Activated T-helper 1 cell treated with anti-CD3 and anti-CD28 coated beads, Interleukin-12 subunit alpha, Interleukin-12 subunit beta, Interleukin-2, Interleukin-4 antibody, amounts not matched to agents 30 ng/mL and 10 ng/mL and 1 ng/mL, durations not matched to agents 14 hours and 24 hours and 36 hours (primary cell): ENCODE measurements at regions not wholly inside any gene's neighbourhood (a gene's known extent, or its start where the extent isn't known, plus 50 kb on each side); places are given as distances from the start of the nearest gene placed in this dataset.

Experiments used
- DNase-seq: peaks from one replicate; pipeline ENCODE4 v3.0.0; 2021; ENCODE audit warnings: low spot score
- H3K27ac Mint-ChIP-seq: one replicate; pipeline ENCODE4 v1.8.0; 2021; ENCODE audit warnings: mild to moderate bottlenecking, mixed read lengths
- H3K27me3 Mint-ChIP-seq: one replicate; pipeline ENCODE4 v1.8.0; 2022; ENCODE audit warnings: mild to moderate bottlenecking, moderate library complexity, mixed read lengths; ENCODE audit not compliant: insufficient read depth
- H3K36me3 Mint-ChIP-seq: one replicate; pipeline ENCODE4 v1.8.0; 2021; ENCODE audit warnings: low read depth, mixed read lengths
- H3K4me1 Mint-ChIP-seq: one replicate; pipeline ENCODE4 v1.8.0; 2021; ENCODE audit warnings: low read depth, mixed read lengths
- H3K4me3 Mint-ChIP-seq: one replicate; pipeline ENCODE4 v1.8.0; 2021; ENCODE audit warnings: mild to moderate bottlenecking, moderate library complexity, mixed read lengths
- H3K9me3 Mint-ChIP-seq: one replicate; pipeline ENCODE4 v1.8.0; 2021; ENCODE audit warnings: mixed read lengths
- intact Hi-C: fragments of 100-400 bp; cut with micrococcal nuclease; formaldehyde crosslinking; loops from one replicate; pipeline ENCODE4 v1.15.1; 2024

DNA sequence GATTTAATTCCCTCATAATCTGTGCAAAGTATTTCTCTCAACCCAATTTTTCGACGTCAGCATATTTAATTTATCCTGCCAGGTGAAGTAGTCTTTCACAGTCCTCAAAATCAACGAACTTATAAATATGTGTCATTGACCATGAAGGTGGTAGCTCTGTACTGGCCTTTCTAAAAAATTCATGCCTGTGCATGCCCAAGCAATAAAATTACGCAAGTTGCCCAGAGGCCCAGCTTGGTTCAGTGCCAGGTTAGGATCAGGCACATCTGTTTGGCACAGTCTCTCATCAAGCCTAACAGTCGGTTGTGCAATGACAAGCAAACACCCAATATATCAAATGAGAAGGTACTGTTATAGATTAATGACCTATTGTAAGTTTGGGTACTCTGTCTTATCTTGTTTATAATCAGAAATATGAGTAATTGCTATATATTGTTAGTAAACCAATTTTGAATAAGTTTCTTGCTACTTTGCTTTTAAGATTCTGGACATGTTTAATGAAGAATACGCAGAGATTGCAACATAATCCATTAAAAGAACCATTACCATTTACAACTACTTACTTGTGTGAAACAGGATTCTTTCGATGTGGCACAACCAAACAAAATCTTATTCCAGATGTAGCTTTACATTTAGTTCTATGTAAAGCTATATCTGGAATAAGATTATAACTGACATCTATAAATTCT, 159.0 kb upstream of the IL12A start:
- H3K4me1 Mint-ChIP-seq, result no peaks in the 10 kb centered on the region
- H3K27ac Mint-ChIP-seq, result no peak overlapping the region
- no peak for DNase-seq
- H3K36me3 Mint-ChIP-seq, result no peaks in the 10 kb centered on the region
- no peak overlapping the region for H3K4me3 Mint-ChIP-seq
- peaks cover 2% of the 10 kb centered on the region for H3K27me3 Mint-ChIP-seq
- intact Hi-C loops, result no loop called here
- H3K9me3 Mint-ChIP-seq, result no peaks in the 10 kb centered on the region

DNA sequence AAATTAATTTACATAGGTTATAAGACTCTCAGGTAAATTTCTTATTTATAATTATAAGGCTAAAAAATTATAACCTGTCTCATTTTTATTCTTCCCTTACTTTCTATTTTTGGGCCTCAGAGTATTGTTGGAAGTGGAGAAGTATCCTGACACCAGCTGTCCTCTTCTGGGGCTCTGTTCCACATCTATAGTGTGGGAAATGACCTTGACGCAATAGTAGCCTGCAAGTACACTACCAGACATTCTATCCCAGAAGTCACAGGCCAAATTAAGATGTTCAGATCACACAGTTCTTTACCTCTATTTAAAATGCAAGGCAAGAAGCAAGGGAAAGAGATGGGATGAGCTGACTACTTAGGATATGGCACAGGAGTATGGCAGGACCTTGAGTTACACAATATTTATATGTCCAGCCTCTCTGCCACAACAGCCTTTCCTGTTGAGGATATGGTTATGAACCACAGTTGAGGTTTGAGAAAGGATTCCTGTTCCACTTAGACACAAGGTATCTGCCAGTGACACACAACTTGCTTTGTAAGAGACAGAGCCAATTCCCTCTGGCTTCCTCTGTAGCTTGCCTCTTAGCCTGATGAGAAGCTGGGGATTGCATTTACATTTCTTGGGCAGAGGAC, 158.0 kb upstream of the IL12A start:
- peaks cover 2% of the 10 kb centered on the region for H3K27me3 Mint-ChIP-seq
- H3K27ac Mint-ChIP-seq, result no peak overlapping the region
- H3K4me1 Mint-ChIP-seq, result no peaks in the 10 kb centered on the region
- H3K36me3 Mint-ChIP-seq, result no peaks in the 10 kb centered on the region
- no peak for DNase-seq
- no peak overlapping the region for H3K4me3 Mint-ChIP-seq
- no peaks in the 10 kb centered on the region for H3K9me3 Mint-ChIP-seq
- intact Hi-C loops, result no loop called here

- Mint-ChIP-seq H3K27me3 (peaks cover 5% of the 10 kb centered on the region), H3K36me3 (no peaks in the 10 kb centered on the region), H3K4me1 (no peaks in the 10 kb centered on the region), H3K27ac (no peak overlapping the region), H3K4me3 (no peak overlapping the region), H3K9me3 (no peaks in the 10 kb centered on the region)
- no peak for DNase-seq
- intact Hi-C loops, result no loop called here
Measured at GRCh38 chr3:159831466-159831865, 157.2 kb upstream of the IL12A start.

DNA sequence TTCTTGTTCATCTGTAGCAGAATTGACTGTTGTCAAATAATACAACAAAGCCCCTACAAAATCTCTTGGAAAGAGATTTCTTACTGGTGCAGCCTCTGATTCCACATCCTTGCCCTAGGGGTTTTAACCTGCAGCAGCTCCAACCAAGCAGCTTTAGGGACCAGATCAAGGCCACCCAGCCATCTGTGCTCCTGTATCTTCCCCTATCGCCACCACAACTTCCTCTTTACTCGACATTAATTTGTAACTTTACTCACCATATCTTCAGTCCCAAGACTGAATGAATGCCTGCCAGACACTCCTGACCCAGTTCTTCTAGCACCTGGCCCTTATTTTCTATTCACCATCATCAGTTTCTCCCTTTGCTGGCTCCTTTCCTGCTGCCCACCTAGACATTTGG, 156.6 kb upstream of the IL12A start:
- intact Hi-C loops, result no loop called here
- DNase-seq, result no peak
- no peak overlapping the region for H3K27ac Mint-ChIP-seq
- no peak overlapping the region for H3K4me3 Mint-ChIP-seq
- no peaks in the 10 kb centered on the region for H3K4me1 Mint-ChIP-seq
- H3K36me3 Mint-ChIP-seq, result no peaks in the 10 kb centered on the region
- H3K27me3 Mint-ChIP-seq, result peaks cover 8% of the 10 kb centered on the region
- H3K9me3 Mint-ChIP-seq, result no peaks in the 10 kb centered on the region

DNA sequence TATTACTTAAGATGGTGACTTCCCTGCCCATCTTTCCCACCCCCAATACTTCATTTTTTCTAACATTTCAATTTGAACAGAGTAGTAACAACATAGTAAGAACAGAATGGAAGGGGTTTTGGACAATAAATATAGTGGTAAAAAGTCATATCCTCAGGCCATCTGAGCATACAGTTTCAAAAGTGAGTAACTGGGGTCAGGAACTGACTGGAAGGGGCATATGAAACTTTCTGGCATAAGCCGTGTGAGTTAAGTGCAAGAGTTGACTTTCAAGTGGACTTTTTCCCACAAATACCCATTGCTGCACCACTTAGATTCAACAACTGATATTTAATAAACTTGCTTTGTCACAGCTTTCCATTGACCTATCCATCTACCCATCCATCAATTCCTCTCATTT, 153.5 kb upstream of the IL12A start:
- no peak for DNase-seq
- H3K27me3 Mint-ChIP-seq, result peaks cover 22% of the 10 kb centered on the region
- H3K4me1 Mint-ChIP-seq, result no peaks in the 10 kb centered on the region
- H3K9me3 Mint-ChIP-seq, result no peaks in the 10 kb centered on the region
- H3K27ac Mint-ChIP-seq, result no peak overlapping the region
- H3K4me3 Mint-ChIP-seq, result no peak overlapping the region
- no peaks in the 10 kb centered on the region for H3K36me3 Mint-ChIP-seq
- intact Hi-C loops, result no loop called here

DNA sequence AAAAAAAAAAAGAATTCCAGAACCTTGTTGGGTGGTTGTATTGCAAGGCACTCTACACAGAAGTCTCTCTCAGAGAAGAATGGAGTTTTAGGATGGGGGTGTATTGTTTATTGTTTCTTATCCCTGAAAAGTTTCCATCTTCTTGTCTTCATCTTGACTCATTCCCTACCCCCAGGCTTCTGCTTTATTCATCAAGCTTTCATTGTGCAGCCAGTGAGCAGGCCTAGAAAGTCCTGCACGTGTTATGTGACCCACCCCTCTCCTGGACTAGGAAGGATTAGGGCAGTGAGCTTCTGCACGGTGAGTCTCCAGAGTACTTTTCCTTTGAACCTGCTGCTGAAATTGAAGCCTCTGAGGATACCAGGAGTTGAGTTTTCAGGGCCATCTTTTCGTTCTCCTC, 150.9 kb upstream of the IL12A start:
- no peaks in the 10 kb centered on the region for H3K9me3 Mint-ChIP-seq
- H3K4me1 Mint-ChIP-seq, result no peaks in the 10 kb centered on the region
- H3K27ac Mint-ChIP-seq, result no peak overlapping the region
- H3K4me3 Mint-ChIP-seq, result no peak overlapping the region
- intact Hi-C loops, result no loop called here
- no peak for DNase-seq
- H3K36me3 Mint-ChIP-seq, result no peaks in the 10 kb centered on the region
- peaks cover 41% of the 10 kb centered on the region for H3K27me3 Mint-ChIP-seq

GRCh38 chr3:159838938-159839337, 149.7 kb upstream of the IL12A start:
- intact Hi-C loops, result no loop called here
- H3K9me3 Mint-ChIP-seq, result no peaks in the 10 kb centered on the region
- no peak overlapping the region for H3K4me3 Mint-ChIP-seq
- no peaks in the 10 kb centered on the region for H3K36me3 Mint-ChIP-seq
- no peaks in the 10 kb centered on the region for H3K4me1 Mint-ChIP-seq
- peaks cover 41% of the 10 kb centered on the region for H3K27me3 Mint-ChIP-seq
- no peak overlapping the region for H3K27ac Mint-ChIP-seq
- DNase-seq, result no peak

GRCh38 chr3:159839561-159840379, 148.9 kb upstream of the IL12A start, which contains the start of gene SCHIP1:
Gene SCHIP1, plus strand, starts transcription at chr3:159839861.
- DNase-seq, result no peak
- intact Hi-C loops, result no loop called here
- no peaks in the 10 kb centered on the region for H3K36me3 Mint-ChIP-seq
- H3K4me3 Mint-ChIP-seq, result no peak within 1 kb of the TSS
- no peaks in the 10 kb centered on the region for H3K9me3 Mint-ChIP-seq
- H3K27ac Mint-ChIP-seq, result no peak within 1 kb of the TSS
- H3K4me1 Mint-ChIP-seq, result no peaks in the 10 kb centered on the region
- H3K27me3 Mint-ChIP-seq, result peaks cover 41% of the 10 kb centered on the region

DNA sequence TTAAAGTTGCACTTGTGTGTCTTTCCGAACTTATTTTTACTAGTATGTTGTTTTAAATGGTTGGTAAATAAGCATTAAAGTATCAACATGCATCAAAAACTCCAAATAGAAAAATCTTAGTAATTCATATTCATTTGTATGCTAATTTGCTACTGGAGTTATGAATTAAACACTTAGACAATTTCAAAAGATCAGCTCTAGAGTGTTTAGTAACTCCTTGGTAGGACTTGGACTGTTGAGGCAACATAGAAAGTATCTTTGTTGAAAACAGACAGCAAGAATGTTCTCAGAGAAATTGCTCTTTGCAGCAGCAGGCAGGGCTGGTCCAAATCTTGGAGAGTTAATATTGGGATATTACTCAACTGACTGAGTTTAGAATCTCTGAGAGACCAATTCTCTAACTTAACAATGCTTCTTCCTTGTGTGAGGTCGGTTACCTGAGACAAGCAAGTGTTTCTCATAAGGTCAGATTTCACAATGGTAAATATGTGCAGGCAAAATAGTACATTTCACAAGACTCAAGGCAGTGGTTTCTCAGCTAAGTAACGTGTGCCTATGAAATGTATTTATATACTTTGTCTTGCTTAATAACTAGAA, 147.8 kb upstream of the IL12A start:
- Mint-ChIP-seq H3K4me1 (no peaks in the 10 kb centered on the region), H3K36me3 (no peaks in the 10 kb centered on the region), H3K4me3 (no peak overlapping the region), H3K9me3 (no peaks in the 10 kb centered on the region), H3K27ac (no peak overlapping the region), H3K27me3 (peaks cover 41% of the 10 kb centered on the region)
- DNase-seq, result no peak
- intact Hi-C loops, result no loop called here

GRCh38 chr3:159841766-159842165, 146.9 kb upstream of the IL12A start:
- intact Hi-C loops, result no loop called here
- peaks cover 33% of the 10 kb centered on the region for H3K27me3 Mint-ChIP-seq
- DNase-seq, result no peak
- H3K4me3 Mint-ChIP-seq, result no peak overlapping the region
- no peak overlapping the region for H3K27ac Mint-ChIP-seq
- H3K36me3 Mint-ChIP-seq, result no peaks in the 10 kb centered on the region
- H3K4me1 Mint-ChIP-seq, result no peaks in the 10 kb centered on the region
- no peaks in the 10 kb centered on the region for H3K9me3 Mint-ChIP-seq

DNA sequence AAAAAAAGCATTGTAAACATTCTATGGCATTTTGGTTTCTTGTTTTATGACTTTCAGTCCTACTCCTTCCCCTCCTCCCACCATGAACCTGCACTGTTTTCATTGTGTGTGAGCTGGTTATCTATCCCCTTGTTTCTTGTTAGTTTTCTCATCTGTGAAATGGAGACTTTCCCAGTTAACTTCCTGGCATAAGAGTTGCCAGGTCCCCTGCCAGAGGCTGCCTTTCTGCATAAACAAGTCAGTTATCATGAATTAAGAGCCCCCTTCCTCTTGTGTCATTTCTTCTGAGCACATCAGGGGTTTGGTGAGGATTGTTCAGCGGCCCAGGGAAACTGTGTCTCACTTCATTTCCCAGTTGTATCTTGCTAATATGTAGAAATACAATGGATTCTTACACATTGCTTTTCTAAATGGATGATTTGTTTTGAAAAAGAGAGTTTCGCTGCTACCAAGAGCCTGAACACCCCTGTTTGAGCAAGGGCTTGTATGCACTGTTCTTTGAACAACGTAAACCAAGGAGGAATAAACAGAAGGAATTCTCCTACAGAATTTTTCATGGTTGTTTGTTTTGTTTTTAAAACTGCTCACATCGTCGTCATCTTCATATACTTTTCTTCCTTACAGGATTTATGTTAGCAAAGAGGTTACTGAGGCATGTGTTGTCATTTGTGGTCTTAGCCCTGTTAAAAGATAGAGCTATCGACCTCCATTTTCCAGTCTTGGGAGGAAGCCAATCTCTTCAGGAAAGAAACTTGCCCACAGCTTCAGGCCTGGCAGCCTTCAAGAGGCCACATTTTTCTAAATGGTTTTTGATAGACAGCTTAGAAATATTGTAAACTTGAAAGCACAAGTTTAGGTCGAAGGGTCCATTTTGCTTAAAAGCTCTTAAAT, 144.6 kb upstream of the IL12A start:
- no peaks in the 10 kb centered on the region for H3K9me3 Mint-ChIP-seq
- no peaks in the 10 kb centered on the region for H3K36me3 Mint-ChIP-seq
- H3K4me3 Mint-ChIP-seq, result no peak overlapping the region
- no peak overlapping the region for H3K27ac Mint-ChIP-seq
- H3K27me3 Mint-ChIP-seq, result peaks cover 25% of the 10 kb centered on the region
- intact Hi-C loops, result no loop called here
- DNase-seq, result no peak
- H3K4me1 Mint-ChIP-seq, result no peaks in the 10 kb centered on the region

DNA sequence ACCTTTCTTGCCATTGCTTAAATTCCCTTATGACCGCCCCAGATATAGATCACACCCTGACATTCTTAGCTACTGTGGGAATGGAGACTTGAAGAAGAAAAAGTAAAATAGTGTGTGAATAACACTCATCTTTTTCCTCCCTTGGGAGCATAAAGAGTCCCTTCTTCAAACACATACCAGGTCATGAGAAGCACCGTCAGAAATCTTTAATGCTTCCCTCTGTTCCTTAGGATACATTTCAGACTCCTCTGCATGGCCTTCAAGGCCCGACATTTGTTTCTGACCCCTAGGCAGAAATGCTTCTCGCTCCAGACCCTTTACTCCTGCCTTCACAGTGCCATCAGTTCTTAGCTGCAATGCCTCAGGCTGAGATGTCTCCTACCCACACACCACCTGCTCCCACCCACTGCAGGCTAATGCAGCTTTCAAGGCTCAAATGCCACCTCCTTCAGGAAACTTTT, 143.8 kb upstream of the IL12A start:
- H3K9me3 Mint-ChIP-seq, result no peaks in the 10 kb centered on the region
- peaks cover 24% of the 10 kb centered on the region for H3K27me3 Mint-ChIP-seq
- H3K27ac Mint-ChIP-seq, result no peak overlapping the region
- no peaks in the 10 kb centered on the region for H3K36me3 Mint-ChIP-seq
- intact Hi-C loops, result no loop called here
- H3K4me1 Mint-ChIP-seq, result no peaks in the 10 kb centered on the region
- no peak overlapping the region for H3K4me3 Mint-ChIP-seq
- no peak for DNase-seq
